DOHH2 (cell line): ENCODE measurements at regions not wholly inside any gene's neighbourhood (a gene's known extent, or its start where the extent isn't known, plus 50 kb on each side); places are given as distances from the start of the nearest gene placed in this dataset.

Experiments used
- H3F3A ChIP-seq: fragments of 200-600 bp; sonication (generic), shearing (Covaris generic); 2 replicates; pipeline ENCODE4 v1.6.0; 2016; ENCODE audit warnings: antibody characterized with exemption, mild to moderate bottlenecking; ENCODE audit not compliant: control insufficient read depth, insufficient read depth
- H3K27ac ChIP-seq: fragments of 200-600 bp; sonication (generic); 2 replicates; pipeline ENCODE4 v1.5.1; 2014; ENCODE audit warnings: low read depth, mild to moderate bottlenecking, low read length, moderate library complexity
- H3K27me3 ChIP-seq: fragments of 200-600 bp; sonication (generic); 2 replicates; pipeline ENCODE4 v1.6.1; 2014; ENCODE audit warnings: mild to moderate bottlenecking, low read length, mixed read lengths; ENCODE audit not compliant: control insufficient read depth
- H3K36me3 ChIP-seq: fragments of 200-600 bp; sonication (generic); 2 replicates; pipeline ENCODE4 v1.6.1; 2014; ENCODE audit warnings: mild to moderate bottlenecking, low read length, moderate library complexity, mixed read lengths; ENCODE audit not compliant: control insufficient read depth
- H3K4me1 ChIP-seq: fragments of 200-600 bp; sonication (generic); 2 replicates; pipeline ENCODE4 v1.6.1; 2014; ENCODE audit warnings: mild to moderate bottlenecking, low read length, mixed read lengths; ENCODE audit not compliant: control insufficient read depth
- H3K4me2 ChIP-seq: fragments of 200-600 bp; sonication (generic); 2 replicates; pipeline ENCODE4 v1.6.0; 2014; ENCODE audit warnings: mild to moderate bottlenecking, low read length, moderate library complexity
- H3K4me3 ChIP-seq: fragments of 200-600 bp; sonication (generic); 2 replicates; pipeline ENCODE4 v1.5.1; 2014; ENCODE audit warnings: mild to moderate bottlenecking, low read length, mixed read lengths
- H3K79me2 ChIP-seq: fragments of 200-600 bp; sonication (generic); 2 replicates; pipeline ENCODE4 v1.6.1; 2014; ENCODE audit warnings: mild to moderate bottlenecking, low read length, mixed read lengths; ENCODE audit not compliant: control insufficient read depth
- H3K9me2 ChIP-seq: fragments of 200-600 bp; sonication (generic); replicated peaks from 2 replicates; pipeline ENCODE4 v1.6.1; 2014; ENCODE audit warnings: mild to moderate bottlenecking, low read length, mixed read lengths; ENCODE audit not compliant: control insufficient read depth
- H3K9me3 ChIP-seq: fragments of 200-600 bp; sonication (generic); 2 replicates; pipeline ENCODE4 v1.6.1; 2014; ENCODE audit warnings: antibody characterized with exemption, low read length, mixed read lengths; ENCODE audit not compliant: control insufficient read depth, insufficient read depth
- H4K20me1 ChIP-seq: fragments of 200-600 bp; sonication (generic); 2 replicates; pipeline ENCODE4 v1.6.0; 2014; ENCODE audit warnings: low read depth, mild to moderate bottlenecking, antibody characterized with exemption, low read length, moderate library complexity; ENCODE audit not compliant: control insufficient read depth, insufficient read depth
- CTCF ChIP-seq: fragments of 200-600 bp; sonication (generic); IDR thresholded peaks from one replicate; pipeline ENCODE4 v1.5.1; 2014; ENCODE audit warnings: antibody characterized with exemption, mild to moderate bottlenecking, low read depth, low read length; ENCODE audit not compliant: poor library complexity, severe bottlenecking
- EZH2phosphoT487 ChIP-seq: fragments of 200-600 bp; sonication (generic); IDR thresholded peaks from 2 replicates; pipeline ENCODE4 v1.6.1; 2017; ENCODE audit warnings: borderline replicate concordance, mild to moderate bottlenecking, antibody characterized with exemption, low read length, moderate library complexity, mixed read lengths

- H3K4me2 ChIP-seq, result no peak overlapping the region
- no peaks in the 10 kb centered on the region for H3K9me2 ChIP-seq
- TF ChIP-seq EZH2phosphoT487 (no peak), CTCF (no peak)
- no peak overlapping the region for H3K4me3 ChIP-seq
- H3K4me1 ChIP-seq, result peaks cover 41% of the 10 kb centered on the region
- H3K79me2 ChIP-seq, result no peaks in the 10 kb centered on the region
- H3F3A ChIP-seq, result peaks cover 13% of the 10 kb centered on the region
- no peak overlapping the region for H3K27ac ChIP-seq
- H3K9me3 ChIP-seq, result 0 out of 2 replicates have a peak, but pooled peaks cover 9% of the 10 kb centered on the region
- no peaks in the 10 kb centered on the region for H4K20me1 ChIP-seq
- no peaks in the 10 kb centered on the region for H3K27me3 ChIP-seq
- H3K36me3 ChIP-seq, result no peaks in the 10 kb centered on the region
Observed at GRCh38 chr22:22957090-22957489, 69.5 kb downstream of the IGLL5 start.

- Histone ChIP-seq H3K4me1 (peaks cover 26% of the 10 kb centered on the region), H3K79me2 (no peaks in the 10 kb centered on the region)
Observed at GRCh38 chr22:22958621-22959020, 71.0 kb downstream of the IGLL5 start.

GRCh38 chr22:22959147-22959827 lies 71.7 kb downstream of the IGLL5 start:
- no peak overlapping the region for H3K4me3 ChIP-seq
- no peaks in the 10 kb centered on the region for H3K9me2 ChIP-seq
- H3K79me2 ChIP-seq, result no peaks in the 10 kb centered on the region
- no peaks in the 10 kb centered on the region for H3K36me3 ChIP-seq
- peaks cover 11% of the 10 kb centered on the region; the same call in 1 of the 2 replicates for H3K9me3 ChIP-seq
- TF ChIP-seq EZH2phosphoT487 (no peak), CTCF (peak; percentile 99)
- H3K27ac ChIP-seq, result no peak overlapping the region
- H3F3A ChIP-seq, result peaks cover 8% of the 10 kb centered on the region
- no peaks in the 10 kb centered on the region for H4K20me1 ChIP-seq
- no peaks in the 10 kb centered on the region for H3K27me3 ChIP-seq
- no peak overlapping the region for H3K4me2 ChIP-seq
- H3K4me1 ChIP-seq, result peaks cover 19% of the 10 kb centered on the region

More at GRCh38 chr22:22958621-22959020, 71.0 kb downstream of the IGLL5 start:
- Histone ChIP-seq H3K4me2 (no peak overlapping the region), H3K27me3 (no peaks in the 10 kb centered on the region), H3K36me3 (no peaks in the 10 kb centered on the region), H3K9me2 (no peaks in the 10 kb centered on the region), H3K4me3 (no peak overlapping the region), H3F3A (peaks cover 13% of the 10 kb centered on the region), H3K27ac (no peak overlapping the region), H3K9me3 (0 out of 2 replicates have a peak, but pooled peaks cover 9% of the 10 kb centered on the region), H4K20me1 (no peaks in the 10 kb centered on the region)
- TF ChIP-seq EZH2phosphoT487, result no peak
- no peak for TF ChIP-seq CTCF
